Fibroblast of the conjunctiva (primary cell): ENCODE measurements at regions not wholly inside any gene's neighbourhood (a gene's known extent, or its start where the extent isn't known, plus 50 kb on each side); places are given as distances from the start of the nearest gene placed in this dataset.

Experiments used
- DNase-seq: peaks from one replicate; pipeline ENCODE4 v3.0.0-alpha.2; 2010; ENCODE audit warnings: low read depth

DNA sequence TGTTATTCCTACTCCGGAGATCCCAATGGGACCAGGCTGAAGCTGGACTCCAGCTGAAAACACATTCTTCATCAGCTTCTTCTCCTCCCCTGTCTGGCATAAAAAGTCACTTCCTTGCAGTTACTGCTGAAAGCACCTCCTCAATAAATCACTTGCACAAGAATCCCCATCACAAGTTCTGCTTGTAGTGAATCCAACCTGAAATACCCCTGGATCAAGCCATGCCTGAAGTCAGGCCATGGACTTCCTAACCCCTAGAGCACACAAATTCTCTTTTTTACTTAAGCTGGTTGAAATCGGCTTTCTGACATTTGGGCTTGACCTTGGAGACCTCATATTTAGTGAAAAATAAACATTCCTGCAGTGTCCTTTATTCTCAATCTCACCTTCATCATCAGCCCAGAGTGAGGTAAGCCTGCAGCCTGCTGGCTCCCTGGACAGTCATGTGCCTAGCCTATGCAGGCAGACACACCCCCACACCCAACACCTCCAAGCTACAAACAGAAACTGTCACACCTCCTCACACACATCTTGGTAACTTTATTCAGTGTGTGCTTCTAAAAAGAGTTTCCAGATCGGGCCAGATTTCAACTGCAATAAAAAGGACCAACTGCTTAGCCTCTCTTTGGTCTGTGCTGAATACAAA, 51.5 kb upstream of the PTPRT start:
- DNase-seq, result no peak
